IPS-18c (cell line): ENCODE measurements at regions not wholly inside any gene's neighbourhood (a gene's known extent, or its start where the extent isn't known, plus 50 kb on each side); places are given as distances from the start of the nearest gene placed in this dataset.
"Not testable (repeated sequence)": the region's sequence is repeated elsewhere in the genome, so short reads cannot be mapped to it uniquely, and the experiment has no call there.

ENCODE experiments used
- H3K4me3 ChIP-seq: 2 replicates; pipeline ENCODE4 v1.7.0; 2013; ENCODE audit warnings: low read depth, mild to moderate bottlenecking, low read length, moderate library complexity; ENCODE audit not compliant: insufficient read depth
- H3K9me3 ChIP-seq: one replicate; pipeline ENCODE4 v1.6.1; 2013; ENCODE audit warnings: mild to moderate bottlenecking, low read length, moderate library complexity; ENCODE audit not compliant: control insufficient read depth, insufficient read depth

DNA sequence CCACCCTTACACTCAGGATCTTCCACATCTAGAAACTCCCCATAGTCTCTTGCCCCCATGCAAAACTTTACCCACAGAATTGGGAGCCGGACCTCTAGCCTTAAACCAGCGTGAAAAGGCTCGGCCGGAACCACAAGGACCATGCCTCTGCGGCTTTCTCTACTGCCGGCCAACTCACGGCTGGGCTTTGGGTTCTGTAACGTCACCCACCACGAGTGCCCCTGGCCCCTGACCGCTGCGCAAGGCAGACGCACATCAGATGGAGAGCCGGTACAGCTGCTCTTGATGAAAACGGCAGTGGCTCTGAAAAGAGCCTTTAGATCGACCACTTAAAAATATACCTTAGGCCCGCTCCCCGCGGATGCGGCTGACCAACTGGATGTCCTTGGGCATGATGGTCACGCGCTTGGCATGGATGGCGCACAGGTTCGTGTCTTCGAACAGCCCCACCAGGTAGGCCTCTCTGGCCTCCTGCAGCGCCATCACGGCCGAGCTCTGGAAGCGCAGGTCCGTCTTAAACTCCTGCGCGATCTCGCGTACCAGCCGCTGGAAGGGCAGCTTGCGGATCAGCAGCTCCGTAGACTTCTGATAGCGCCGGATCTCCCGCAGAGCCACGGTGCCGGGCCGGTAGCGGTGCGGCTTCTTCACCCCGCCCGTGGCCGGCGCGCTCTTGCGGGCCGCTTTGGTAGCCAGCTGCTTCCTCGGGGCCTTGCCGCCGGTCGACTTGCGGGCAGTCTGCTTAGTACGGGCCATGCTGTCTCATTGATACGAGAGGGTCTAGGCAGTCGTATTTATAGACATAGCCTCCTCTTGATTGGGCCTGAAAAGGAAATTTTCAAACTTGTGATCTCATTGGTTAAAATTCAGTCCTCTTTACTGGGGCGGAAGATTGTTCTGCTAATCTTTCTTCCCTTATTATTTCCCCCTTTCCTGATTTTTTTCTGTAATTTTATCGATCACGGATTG is 66.3 kb downstream of the FAM72C start:
- H3K9me3 ChIP-seq = not testable (repeated sequence)
- H3K4me3 ChIP-seq = peak overlapping the region; percentile 44; the same call in 1 of the 2 replicates

DNA sequence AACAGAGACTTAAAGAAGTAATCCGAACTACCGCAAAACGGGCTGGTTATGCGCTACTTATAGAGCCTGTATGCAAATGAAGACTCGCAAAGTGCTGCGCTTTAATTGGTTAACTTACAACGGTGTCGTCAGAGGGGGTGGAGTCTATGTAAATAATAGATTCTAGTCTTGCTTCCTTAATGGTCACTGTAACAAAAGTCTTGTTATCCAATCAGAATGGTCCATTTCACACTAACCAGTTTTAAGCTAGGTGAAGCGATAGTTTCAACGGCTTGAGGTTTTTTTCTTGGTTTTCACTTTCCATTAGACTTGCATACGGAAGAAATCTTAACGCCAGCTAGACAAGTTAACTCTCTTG is 67.2 kb downstream of the FAM72C start:
- H3K4me3 ChIP-seq = peak overlapping the region; percentile 32; the same call in 1 of the 2 replicates
- not testable (repeated sequence) for H3K9me3 ChIP-seq

DNA sequence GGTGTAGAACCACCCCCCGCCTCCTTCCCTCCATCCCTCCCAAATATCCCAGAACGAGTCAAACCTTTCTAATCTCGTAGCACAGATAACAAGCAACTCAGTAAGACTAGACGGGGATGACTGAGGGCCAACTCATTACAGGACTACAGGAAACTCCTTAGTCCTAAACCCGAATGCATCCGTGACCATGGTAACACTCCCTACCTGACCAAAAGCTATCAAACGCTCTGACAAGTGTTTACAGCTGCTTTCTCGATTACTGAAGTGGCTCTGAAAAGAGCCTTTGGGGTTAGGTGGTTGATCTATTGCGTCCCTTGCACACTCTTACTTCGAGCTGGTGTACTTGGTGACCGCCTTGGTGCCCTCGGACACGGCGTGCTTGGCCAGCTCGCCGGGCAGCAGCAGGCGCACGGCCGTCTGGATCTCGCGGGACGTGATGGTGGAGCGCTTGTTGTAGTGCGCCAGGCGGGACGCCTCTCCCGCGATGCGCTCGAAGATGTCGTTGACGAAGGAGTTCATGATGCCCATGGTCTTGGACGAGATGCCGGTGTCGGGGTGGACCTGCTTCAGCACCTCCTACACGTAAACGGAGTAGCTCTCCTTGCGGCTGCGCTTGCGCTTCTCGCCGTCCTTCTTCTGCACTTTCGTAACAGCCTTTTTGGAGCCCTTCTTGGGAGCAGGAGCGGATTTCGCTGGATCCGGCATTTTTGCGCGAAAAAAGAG is 67.7 kb downstream of the FAM72C start:
- peak overlapping the region; percentile 32; the same call in 1 of the 2 replicates for H3K4me3 ChIP-seq

DNA sequence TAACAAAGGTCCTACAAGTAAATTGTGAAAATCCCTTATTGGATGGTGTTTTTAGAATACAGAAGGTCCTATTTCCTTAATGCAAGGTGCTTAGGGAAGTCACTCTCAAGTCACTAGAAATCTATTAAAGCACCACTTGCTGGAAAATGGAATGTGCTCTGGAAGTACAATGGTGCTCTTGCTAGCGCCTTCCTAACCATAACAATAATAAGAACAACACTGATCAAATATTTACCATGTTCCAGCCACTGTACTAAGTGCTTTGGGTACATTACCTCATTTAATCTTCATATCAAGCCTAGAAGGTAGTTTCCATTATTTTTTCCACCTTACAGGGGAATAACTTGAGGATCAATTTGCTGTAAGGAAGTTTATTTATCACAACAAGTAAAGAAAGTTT is 75.4 kb downstream of the FAM72C start:
- H3K9me3 ChIP-seq, H3K4me3 ChIP-seq: not testable (repeated sequence)

More for the DNA sequence above, 67.7 kb downstream of the FAM72C start:
- not testable (repeated sequence) for H3K9me3 ChIP-seq

DNA sequence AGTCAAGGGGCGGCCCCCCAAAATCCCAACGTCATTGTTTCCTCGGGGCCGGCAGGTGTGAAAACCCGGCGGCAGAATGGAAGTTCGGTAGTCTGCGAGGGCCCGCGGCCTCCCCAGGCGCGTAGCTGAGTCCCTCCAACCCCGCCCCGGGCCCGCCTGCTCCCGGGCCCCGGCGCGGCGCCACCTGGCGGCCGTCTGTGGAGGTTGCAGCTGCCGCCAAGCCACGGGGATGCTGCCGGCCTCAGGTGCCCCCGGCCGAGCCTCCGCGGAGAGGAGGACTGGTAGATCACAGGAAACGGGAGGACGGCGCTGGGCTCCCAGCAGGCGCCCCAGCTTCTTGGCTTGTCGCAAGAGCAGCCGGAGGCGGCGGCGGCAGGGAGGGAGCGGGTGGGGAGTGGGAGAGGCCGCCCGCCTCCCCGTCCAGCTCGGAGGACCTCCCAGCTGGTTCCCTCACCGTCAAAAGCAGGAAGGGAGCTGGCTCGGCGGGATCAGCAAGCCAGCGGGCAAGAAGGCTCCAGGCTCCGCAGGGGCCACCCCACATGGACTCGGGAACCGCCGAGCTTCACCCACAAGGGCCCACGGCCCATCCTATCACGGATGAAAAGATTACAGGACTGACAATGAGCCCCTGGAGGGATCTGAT is 86.7 kb downstream of the FAM72C start:
- H3K4me3 ChIP-seq, H3K9me3 ChIP-seq: not testable (repeated sequence)

DNA sequence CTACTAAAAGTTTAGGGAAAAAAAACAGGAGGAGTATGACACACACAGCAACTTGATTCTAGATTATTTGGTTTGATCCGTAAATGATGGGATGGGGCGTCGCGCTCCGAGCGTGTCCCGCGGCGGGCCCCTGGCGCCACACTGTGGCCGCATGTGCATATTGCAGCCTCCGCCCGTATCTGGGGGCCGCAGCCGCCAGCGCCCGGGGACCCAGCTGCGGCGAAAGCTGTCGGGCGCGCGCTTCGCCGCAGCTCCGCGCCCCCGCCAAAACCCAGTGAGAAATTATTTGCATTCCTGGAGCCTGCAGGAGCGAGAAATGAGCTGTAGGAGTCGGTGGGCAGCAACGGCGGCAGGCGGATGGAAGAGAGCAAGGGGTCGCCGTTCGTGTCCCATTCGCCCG is 87.3 kb downstream of the FAM72C start:
- not testable (repeated sequence) for H3K4me3 ChIP-seq, H3K9me3 ChIP-seq

DNA sequence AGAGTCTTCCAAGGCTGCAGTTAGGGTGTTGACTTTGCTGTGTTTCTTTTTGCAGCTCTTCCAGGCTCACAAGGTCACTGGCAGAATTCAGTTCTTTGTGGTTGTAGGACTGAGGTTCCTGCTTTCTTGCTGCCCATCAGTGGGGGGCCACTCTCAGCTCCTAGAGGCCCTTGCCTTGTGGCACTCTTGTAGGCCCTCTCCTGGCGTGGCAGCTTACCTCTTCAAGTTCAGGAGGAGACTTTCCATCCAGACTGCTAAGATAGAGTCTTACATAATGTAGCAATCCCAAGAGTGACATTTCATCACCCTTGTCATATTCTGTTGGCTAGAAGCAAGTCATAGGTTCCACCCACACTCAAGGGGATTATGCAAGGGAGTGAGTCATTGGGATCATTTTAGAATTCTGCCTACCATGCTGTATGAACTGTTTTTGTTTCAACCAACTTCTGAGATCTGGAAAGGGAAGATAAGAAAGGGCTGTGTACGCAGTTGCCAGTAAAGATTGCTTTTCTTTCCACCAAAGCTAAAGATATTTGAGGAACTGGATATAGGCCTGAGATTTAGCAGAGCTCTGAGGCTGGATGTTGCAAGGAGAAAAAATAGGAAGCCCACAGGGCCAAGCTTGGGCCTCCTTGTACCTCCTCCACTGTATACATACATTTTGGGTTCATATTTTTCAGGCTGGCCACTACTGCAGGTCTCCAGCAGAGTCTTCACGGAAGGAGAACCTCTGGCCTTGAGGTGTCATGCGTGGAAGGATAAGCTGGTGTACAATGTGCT is 91.8 kb downstream of the FAM72C start:
- not testable (repeated sequence) for H3K9me3 ChIP-seq, H3K4me3 ChIP-seq

DNA sequence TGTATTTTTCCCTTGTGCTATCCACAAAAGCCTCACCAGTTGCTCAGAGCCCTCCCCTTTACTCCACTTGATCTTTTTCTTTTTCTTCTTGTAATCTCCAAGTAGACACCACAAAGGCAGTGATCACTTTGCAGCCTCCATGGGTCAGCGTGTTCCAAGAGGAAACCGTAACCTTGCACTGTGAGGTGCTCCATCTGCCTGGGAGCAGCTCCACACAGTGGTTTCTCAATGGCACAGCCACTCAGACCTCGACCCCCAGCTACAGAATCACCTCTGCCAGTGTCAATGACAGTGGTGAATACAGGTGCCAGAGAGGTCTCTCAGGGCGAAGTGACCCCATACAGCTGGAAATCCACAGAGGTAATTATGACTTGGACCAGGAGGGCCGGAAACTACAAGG is 95.8 kb downstream of the FAM72C start:
- H3K4me3 ChIP-seq, H3K9me3 ChIP-seq: not testable (repeated sequence)

DNA sequence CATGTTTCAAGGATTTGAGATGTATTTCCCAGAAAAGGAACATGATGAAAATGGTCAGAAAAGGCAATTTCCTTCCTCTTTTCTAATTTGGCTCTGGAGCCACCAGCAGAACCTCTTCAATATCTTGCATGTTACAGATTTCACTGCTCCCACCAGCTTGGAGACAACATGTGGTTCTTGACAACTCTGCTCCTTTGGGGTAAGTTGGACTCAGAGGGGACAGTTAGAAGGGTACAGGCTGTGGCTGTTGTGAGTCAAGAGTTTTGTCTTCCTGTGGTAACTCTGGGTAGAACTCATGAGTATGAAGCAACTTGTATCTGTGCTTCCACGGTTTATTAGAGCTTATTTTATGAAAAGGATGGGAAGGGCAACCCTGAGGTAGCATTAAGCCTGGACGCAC is 97.2 kb downstream of the FAM72C start:
- not testable (repeated sequence) for H3K4me3 ChIP-seq, H3K9me3 ChIP-seq

DNA sequence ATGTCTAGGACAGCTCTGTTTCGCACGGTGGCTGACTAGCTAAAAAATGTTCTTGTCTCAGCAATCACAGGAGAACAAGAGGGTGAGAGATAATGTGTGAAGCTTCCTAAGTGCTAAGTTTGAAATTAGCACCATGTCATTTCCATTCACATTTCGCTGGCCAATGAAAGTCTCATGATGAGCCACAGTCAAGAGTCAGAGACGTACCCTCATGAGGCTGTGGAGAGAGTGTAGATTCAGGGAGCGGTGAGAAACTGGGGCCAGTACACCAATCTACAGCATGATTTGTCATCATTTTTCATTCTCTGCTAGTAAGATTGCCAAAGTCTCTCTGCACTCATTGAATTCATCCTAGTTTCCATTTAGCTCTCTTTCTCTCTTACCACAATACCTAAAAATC is 98.1 kb downstream of the FAM72C start:
- H3K9me3 ChIP-seq, H3K4me3 ChIP-seq: not testable (repeated sequence)

DNA sequence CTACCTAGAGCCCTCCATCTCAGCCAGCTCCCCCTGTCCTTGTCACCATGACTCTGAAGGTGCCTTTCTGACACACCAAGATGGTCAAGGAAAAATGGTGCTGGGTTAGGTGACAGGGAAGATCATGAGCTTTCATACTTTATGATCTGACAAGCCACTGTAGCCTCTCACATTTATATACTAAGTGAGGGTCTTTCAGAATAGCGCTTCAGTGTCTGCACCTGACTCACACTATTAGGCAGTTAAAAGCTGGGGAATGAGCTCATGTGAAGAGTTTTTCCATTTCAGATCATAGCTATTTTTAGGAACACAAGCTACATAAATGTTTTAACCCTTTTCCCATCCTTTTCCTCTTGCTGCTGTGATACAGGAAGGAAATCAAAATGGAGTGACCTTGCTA is 101.4 kb downstream of the FAM72C start:
- H3K4me3 ChIP-seq, H3K9me3 ChIP-seq: not testable (repeated sequence)

DNA sequence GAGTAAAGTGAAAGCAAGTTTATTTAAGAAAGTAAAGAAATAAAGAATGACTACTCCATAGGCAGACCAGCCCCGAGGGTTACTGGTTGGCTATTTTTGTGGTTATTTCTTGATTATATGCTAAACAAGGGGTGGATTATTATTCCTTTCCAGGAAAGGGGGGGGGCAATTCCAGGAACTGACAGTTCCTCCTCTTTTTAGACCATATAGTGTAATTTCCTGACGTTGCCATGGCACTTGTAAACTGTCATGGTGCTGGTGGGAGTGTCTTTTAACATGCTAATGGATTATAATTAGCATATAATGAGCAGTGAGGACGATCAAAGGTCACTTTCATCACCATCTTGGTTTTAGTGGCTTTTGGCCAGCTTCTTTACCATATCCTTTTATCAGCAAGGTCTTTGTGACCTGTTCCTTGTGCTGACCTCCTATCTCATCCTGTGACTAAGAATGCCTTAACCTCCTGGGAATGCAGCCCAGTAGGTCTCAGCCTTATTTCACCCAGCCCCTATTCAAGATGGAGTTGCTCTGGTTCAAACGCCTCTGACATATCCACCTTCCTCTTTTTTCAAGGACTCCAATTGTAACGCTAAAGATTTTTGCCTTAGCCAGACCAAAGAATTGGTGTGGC is 104.1 kb downstream of the FAM72C start:
- not testable (repeated sequence) for H3K4me3 ChIP-seq, H3K9me3 ChIP-seq

DNA sequence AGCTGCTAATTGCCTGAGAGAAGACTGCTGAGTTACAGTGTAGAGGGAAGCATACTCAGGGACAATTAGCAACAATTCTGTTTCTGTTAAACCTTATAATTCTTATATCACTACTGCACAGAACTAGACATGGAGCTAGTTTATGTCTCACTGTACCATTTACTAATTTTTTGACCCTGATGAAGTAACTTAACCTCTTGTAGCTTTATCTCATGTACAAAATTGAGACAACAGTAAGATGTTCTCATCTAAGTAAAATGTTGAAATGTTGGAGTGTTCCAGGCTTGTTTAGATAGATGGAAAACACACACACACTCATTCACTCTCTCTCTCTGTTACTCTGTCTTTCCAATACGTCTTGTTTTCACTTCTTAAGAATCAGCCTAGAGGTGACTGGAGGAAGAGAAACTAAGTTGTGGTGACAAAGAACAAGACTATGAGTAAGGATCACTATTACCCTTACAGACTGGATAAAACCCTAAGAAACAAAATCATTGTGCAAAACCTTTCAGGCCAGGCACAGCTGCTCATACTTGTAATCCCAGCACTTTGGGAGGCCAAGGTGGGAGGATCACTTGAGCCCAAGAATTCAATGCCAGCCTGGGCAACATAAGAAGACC is 107.8 kb downstream of the FAM72C start:
- not testable (repeated sequence) for H3K4me3 ChIP-seq, H3K9me3 ChIP-seq

DNA sequence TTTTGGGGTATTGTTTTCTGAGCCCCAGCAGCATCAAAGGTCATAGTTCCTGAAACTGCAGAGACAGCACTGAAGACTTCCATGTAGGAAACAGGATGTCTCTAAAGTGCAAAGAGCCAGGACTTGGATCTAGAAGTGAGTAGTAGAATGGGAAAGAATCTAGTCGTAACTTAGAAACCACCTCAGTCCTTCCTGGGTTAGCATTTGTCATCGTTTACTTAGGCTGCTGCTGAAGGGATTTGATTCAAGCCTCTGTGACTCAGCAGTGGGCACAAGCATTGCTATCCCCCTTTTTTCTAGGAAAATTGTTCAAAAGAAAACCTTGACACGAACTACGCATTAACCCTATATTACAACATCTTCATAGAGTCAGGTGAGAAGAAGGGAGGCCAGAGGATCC is 109.1 kb downstream of the FAM72C start:
- H3K9me3 ChIP-seq, H3K4me3 ChIP-seq: not testable (repeated sequence)

DNA sequence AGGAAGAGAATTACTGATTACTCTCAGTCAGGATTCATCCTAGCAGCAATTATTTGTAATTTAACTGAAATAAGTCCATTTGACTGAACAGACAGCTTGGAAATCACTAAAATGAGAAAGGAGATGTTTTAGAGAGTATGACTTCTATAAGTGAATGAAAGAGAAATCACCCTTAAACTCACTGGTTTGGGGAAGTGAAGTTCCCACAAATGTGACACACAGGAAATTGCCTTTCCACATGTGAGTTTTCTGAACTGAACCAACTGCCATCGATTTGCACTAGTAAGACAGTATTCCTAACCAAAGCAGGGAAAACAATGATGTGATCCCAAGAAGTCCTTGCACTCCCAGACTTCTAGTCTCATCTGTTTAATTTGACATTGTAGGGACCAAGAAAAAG is 110.5 kb downstream of the FAM72C start:
- H3K4me3 ChIP-seq, H3K9me3 ChIP-seq: not testable (repeated sequence)

DNA sequence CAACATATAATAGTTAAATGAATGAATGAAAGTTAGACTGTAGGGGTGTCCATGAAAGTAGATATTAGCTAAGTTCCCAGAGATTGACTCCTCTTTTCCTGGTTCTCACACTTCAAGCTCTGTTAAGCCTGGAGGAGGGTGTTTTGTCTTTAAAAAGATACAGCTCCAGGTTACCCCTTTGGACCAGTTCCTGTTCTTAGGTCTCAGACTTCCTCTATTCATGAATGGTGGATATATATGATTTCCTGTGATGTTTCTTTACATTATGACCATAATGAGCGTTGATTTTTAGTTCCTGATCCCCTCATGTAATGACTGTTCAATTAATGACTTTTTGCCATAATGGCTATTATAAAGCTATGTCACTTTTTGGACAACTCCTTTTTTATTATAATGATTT is 115.9 kb downstream of the FAM72C start:
- H3K9me3 ChIP-seq, H3K4me3 ChIP-seq: not testable (repeated sequence)
